Erythroblast (primary cell): ENCODE measurements at regions not wholly inside any gene's neighbourhood (a gene's known extent, or its start where the extent isn't known, plus 50 kb on each side); places are given as distances from the start of the nearest gene placed in this dataset.

ENCODE experiments used
- GATA1 ChIP-seq: IDR thresholded peaks from 2 replicates; pipeline ENCODE4 v1.6.1; 2011; ENCODE audit warnings: low read depth, mild to moderate bottlenecking, control low read depth, low read length, moderate library complexity
- POLR2A ChIP-seq: IDR thresholded peaks from 2 replicates; pipeline ENCODE4 v1.6.1; 2011; ENCODE audit warnings: mild to moderate bottlenecking, low read length

DNA sequence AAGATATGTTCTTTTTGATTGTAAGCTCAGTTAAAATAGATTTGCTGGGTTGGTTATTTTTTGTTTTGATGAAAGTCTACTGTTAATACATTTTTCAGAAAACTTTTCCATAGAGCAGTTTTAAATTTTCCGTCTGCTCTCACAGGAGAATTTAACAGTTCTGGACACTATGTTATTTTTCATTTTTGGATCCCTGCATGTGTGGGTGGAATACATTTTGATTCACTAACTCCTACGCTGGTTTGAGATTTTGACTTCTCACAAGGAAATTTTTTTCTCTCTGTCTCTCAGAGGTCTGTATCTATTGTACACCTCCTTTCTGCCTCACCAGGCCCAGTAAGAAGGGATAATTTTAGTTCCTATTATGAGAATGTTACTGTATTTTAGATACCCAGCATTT lies 502.4 kb downstream of the CDH10 start:
- TF ChIP-seq POLR2A (no peak), GATA1 (no peak)
